Thymus (tissue), 11 donors: ENCODE measurements at regions not wholly inside any gene's neighbourhood (a gene's known extent, or its start where the extent isn't known, plus 50 kb on each side); places are given as distances from the start of the nearest gene placed in this dataset.

Source experiments
- DNase-seq, 9 donors: peaks; one replicate each; pipeline ENCODE4 v3.0.0-alpha.2; 2013; ENCODE audit warnings: low spot score in 9 of 9, low read depth in 6 of 9, missing footprints in 1 of 9
- H3K27ac ChIP-seq, 2 donors: one replicate each; pipeline ENCODE4 v1.5.1; 2013; ENCODE audit warnings: control low read depth in 1 of 2, low read depth in 1 of 2, low read length in 1 of 2, mild to moderate bottlenecking in 1 of 2, moderate library complexity in 1 of 2
- H3K27me3 ChIP-seq, 2 donors: one replicate each; pipeline ENCODE4 v1.5.1; 2013; ENCODE audit warnings: low read length in 1 of 2; ENCODE audit not compliant: control insufficient read depth in 2 of 2, insufficient read depth in 1 of 2
- H3K36me3 ChIP-seq, 2 donors: one replicate each; pipeline ENCODE4 v1.5.1; 2013; ENCODE audit warnings: low read length in 1 of 2, mild to moderate bottlenecking in 1 of 2, moderate library complexity in 1 of 2; ENCODE audit not compliant: control insufficient read depth in 2 of 2, insufficient read depth in 2 of 2
- H3K4me1 ChIP-seq, 2 donors: one replicate each; pipeline ENCODE4 v1.5.1; 2013; ENCODE audit warnings: low read length in 2 of 2; ENCODE audit not compliant: control insufficient read depth in 2 of 2, insufficient read depth in 2 of 2
- H3K4me3 ChIP-seq, 2 donors: one replicate each; pipeline ENCODE4 v1.5.1; 2013; ENCODE audit warnings: low read length in 2 of 2, control low read depth in 1 of 2, mild to moderate bottlenecking in 1 of 2
- H3K9me3 ChIP-seq, 2 donors: one replicate each; pipeline ENCODE4 v1.5.1; 2013; ENCODE audit warnings: low read length in 1 of 2, mild to moderate bottlenecking in 1 of 2; ENCODE audit not compliant: control insufficient read depth in 2 of 2, insufficient read depth in 1 of 2
- WGBS: extraction: QIAGEN DNeasy Blood & Tissue Kit; methylation state at CpG from one replicate; pipeline ENCODE4 v1.1.7; 2013; 5-methylcytosine and 5-hydroxymethylcytosine counted together
- donor health status: healthy.

DNA sequence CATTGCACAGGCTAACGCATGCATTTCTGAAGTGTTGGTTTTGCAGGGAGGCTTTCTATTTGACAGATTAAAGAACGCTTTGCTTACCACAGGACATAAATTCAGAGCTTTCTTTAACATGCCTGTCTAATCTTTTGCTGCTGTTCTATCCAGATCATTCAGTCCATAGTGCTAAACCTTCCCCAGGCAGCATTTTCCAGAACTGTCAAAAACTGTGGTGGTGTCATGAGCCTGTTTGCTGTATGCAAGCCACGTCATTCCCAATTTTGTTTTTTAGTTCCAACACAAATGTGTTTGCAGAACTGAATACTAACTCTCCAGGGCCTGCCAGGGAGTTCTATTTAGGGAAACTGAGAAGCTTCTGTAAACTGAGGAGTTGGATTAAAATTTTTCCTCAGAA lies 390.5 kb upstream of the LYPLAL1 start:
- no peaks in the 10 kb centered on the region for H3K4me1 ChIP-seq
- no peaks in the 10 kb centered on the region for H3K36me3 ChIP-seq
- H3K9me3 ChIP-seq: no peaks in the 10 kb centered on the region
- no peak overlapping the region for H3K27ac ChIP-seq
- WGBS: 86% methylated on average over 3 of the region's 3 CpGs
- no peak overlapping the region for H3K4me3 ChIP-seq
- H3K27me3 ChIP-seq: no peaks in the 10 kb centered on the region
- no peak for DNase-seq

DNA sequence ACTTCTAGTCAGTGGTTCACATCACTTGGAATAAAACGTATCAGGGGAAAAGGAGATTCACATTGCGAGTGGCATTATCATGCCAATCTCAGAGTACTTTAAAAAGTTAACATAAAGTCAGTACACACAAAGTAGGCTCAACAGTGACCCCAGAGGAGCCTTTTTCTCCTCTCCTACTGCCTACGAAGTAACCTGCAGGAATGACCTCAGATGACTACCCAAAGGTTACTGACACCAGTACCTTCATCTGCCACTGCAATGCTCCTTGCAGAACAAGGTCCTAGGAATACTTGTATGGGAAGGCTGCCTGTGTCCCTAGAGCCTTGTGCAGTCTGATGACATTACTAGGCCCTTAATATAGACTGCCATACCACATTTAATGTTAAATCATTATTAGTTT lies 389.8 kb upstream of the LYPLAL1 start:
- no peaks in the 10 kb centered on the region for H3K36me3 ChIP-seq
- no peaks in the 10 kb centered on the region for H3K4me1 ChIP-seq
- H3K4me3 ChIP-seq: no peak overlapping the region
- no peak for DNase-seq
- no peaks in the 10 kb centered on the region for H3K9me3 ChIP-seq
- 60% methylated on average over 3 of the region's 3 CpGs for WGBS
- H3K27me3 ChIP-seq: no peaks in the 10 kb centered on the region
- H3K27ac ChIP-seq: no peak overlapping the region

DNA sequence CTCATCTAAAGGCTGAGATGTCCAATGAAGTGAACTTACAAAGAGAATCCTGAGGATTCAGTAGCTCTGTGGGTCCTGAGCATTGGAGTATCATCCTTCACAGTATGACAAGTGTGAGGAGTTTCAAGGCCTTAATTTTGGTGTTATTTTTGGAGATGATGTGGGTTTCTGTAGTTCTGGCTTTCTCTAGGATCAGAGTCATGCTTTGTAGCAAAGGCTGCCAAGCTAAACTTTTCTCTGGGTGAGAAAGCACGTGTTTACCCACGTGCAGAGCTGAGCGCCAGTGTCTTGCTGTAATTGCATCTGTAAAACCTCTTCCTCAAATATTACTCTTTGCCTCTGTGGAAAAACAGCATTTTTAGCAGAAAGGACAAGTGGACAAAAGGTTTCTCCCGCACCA lies 387.8 kb upstream of the LYPLAL1 start:
- Histone ChIP-seq H3K36me3 (no peaks in the 10 kb centered on the region), H3K4me3 (no peak overlapping the region), H3K27me3 (no peaks in the 10 kb centered on the region), H3K9me3 (no peaks in the 10 kb centered on the region), H3K27ac (no peak overlapping the region), H3K4me1 (no peaks in the 10 kb centered on the region)
- WGBS: 68% methylated on average over 4 of the region's 4 CpGs
- DNase-seq: no peak

- DNase-seq: no peak
These were observed 385.9 kb upstream of the LYPLAL1 start for GRCh38 chr1:218787826-218788225.

GRCh38 chr1:218796773-218797172 lies 376.9 kb upstream of the LYPLAL1 start:
- Histone ChIP-seq H3K27me3 (no peaks in the 10 kb centered on the region), H3K9me3 (no peaks in the 10 kb centered on the region), H3K4me1 (no peaks in the 10 kb centered on the region), H3K4me3 (no peak overlapping the region), H3K36me3 (no peaks in the 10 kb centered on the region), H3K27ac (no peak overlapping the region)
- DNase-seq: no peak
- WGBS: 95% methylated on average over 3 of the region's 3 CpGs

More at GRCh38 chr1:218787826-218788225, 385.9 kb upstream of the LYPLAL1 start:
- Histone ChIP-seq H3K4me1 (no peaks in the 10 kb centered on the region), H3K27me3 (no peaks in the 10 kb centered on the region), H3K36me3 (no peaks in the 10 kb centered on the region), H3K4me3 (no peak overlapping the region), H3K27ac (no peak overlapping the region), H3K9me3 (no peaks in the 10 kb centered on the region)
- 78% methylated on average over 6 of the region's 6 CpGs for WGBS

- H3K4me1 ChIP-seq: no peaks in the 10 kb centered on the region
- H3K36me3 ChIP-seq: no peaks in the 10 kb centered on the region
- H3K4me3 ChIP-seq: no peak overlapping the region
- H3K27me3 ChIP-seq: no peaks in the 10 kb centered on the region
- H3K9me3 ChIP-seq: no peaks in the 10 kb centered on the region
- DNase-seq: no peak
- H3K27ac ChIP-seq: no peak overlapping the region
- WGBS: 81% methylated on average over 3 of the region's 3 CpGs
These were observed 370.9 kb upstream of the LYPLAL1 start for GRCh38 chr1:218802799-218803198.

DNA sequence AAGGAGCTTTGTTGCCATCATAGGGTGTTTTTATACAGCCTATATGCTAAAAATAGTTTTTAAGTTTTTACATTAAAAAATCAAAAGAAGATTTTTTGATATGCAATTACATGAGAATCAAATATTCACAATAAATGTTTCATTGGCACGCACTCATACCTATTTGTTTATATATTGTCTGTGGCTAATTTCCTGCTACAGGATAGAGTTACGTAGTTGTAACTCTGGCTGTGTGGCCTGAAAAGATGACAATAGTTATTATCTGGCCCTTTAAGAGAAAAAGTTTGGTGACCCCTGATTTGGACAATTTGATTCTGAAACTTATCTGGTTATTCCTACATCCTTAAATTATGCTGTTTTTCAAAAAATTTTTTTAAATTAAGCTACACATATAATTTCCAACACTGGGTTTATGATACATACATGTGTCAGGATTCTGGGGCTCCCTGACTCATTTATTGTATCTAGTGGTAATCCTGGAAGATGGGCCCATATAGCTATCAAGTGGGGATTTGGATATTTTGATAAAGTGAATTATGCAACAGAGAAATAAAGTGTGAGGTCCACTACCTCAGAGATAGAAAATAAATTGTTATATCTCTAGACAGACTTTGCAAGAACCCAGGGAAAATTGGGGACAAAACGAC lies 370.2 kb upstream of the LYPLAL1 start:
- Histone ChIP-seq H3K36me3 (no peaks in the 10 kb centered on the region), H3K4me3 (no peak overlapping the region), H3K9me3 (no peaks in the 10 kb centered on the region), H3K27me3 (no peaks in the 10 kb centered on the region), H3K4me1 (no peaks in the 10 kb centered on the region), H3K27ac (no peak overlapping the region)
- no peak for DNase-seq
- 90% methylated on average over 3 of the region's 3 CpGs for WGBS

DNA sequence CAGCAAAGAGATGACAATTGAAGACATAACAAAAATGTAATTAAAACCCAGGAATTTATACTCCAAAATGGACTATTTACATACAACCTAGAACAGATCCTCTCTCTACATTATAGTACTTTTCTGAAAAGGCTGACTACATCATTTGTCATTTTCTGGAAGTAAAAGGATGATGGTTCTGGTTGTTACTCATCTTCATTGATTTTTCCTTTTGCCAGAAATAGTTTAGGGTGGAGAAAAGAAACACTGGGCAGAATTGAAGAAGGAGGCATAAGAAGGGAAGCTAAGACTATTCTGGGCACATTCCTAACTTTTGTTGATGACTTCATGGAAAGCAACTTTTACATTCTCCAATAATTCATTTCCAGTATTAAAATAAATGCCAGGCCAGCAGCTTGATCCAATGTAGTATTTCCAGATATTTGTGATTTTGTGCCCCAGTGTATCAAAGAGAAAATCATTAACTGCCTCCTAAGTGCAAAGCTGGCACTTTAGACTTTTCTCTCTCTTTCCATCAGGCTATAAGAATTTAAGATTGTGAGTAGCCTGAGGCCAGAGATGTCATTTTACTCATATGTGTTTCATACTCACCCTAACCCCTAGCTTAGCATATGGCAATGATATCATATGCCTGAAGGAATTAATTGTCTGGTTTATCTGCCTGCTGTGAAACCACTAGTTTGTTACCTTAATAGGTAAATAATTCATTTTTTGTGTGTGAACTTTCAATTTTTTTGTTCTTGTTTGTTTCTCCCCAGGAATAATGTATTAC lies 369.5 kb upstream of the LYPLAL1 start:
- no peaks in the 10 kb centered on the region for H3K4me1 ChIP-seq
- H3K27me3 ChIP-seq: no peaks in the 10 kb centered on the region
- DNase-seq: no peak

DNA sequence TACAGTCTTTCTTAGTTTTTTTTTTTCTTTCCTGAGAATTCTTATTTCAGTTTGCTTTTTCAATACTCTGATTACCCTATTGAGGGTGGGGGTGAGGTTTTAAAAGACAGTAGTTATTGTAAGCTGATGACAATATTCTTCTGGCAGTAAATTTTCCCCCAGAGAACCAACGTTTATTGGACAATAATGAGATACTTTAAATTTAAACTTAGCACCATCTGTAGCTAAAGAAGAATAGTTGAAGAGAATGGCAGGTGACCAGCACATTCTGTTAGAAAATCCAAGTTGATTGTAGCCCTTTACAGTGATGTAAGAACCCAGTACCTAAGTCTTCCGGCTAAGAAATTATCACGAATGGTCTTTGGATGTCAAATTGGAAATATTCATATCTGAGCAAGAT lies 364.6 kb upstream of the LYPLAL1 start:
- DNase-seq: no peak
- WGBS: 93% methylated on average over 3 of the region's 3 CpGs
- Histone ChIP-seq H3K27me3 (no peaks in the 10 kb centered on the region), H3K4me3 (no peak overlapping the region), H3K4me1 (no peaks in the 10 kb centered on the region), H3K9me3 (no peaks in the 10 kb centered on the region), H3K36me3 (no peaks in the 10 kb centered on the region), H3K27ac (no peak overlapping the region)

More for the DNA sequence above, 369.5 kb upstream of the LYPLAL1 start:
- no peaks in the 10 kb centered on the region for H3K9me3 ChIP-seq
- H3K36me3 ChIP-seq: no peaks in the 10 kb centered on the region
- no peak overlapping the region for H3K4me3 ChIP-seq
- H3K27ac ChIP-seq: no peak overlapping the region
